ENCODE measurements at regions not wholly inside any gene's neighbourhood (a gene's known extent, or its start where the extent isn't known, plus 50 kb on each side); places are given as distances from the start of the nearest gene placed in this dataset.

GRCh38 chr13:65964672-65965071 lies 1265.5 kb downstream of the PCDH9 start:
- TF ChIP-seq CTCF (IDR thresholded peaks at IDR 0.05; ENCODE audit: low read depth, low read length, poor library complexity, severe bottlenecking) (no peak), EZH2phosphoT487 (IDR thresholded peaks at IDR 0.05; ENCODE audit: borderline replicate concordance, low read length) (no peak)
